ENCODE measurements at regions not wholly inside any gene's neighbourhood (a gene's known extent, or its start where the extent isn't known, plus 50 kb on each side); places are given as distances from the start of the nearest gene placed in this dataset.

DNA sequence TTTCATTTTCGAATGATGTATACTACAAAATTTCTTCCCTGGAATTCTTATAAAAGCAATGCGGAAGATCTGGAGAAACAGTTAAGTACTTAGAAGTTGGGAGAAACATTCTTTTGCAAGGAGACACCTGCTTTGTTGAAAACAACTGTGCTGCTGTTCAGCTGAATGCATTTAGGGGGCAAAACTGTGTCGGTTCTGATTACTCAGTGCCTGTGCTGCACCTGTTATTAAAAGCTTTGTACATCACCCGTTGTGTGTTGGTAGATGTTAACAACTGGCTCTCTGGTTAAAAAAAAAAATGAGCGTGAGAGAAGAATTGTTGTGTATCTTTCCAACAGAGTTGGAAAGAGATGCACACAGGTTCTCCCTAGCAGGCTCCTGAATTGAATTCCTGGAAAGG is 184.1 kb upstream of the HHIP start:
- TF ChIP-seq POLR2AphosphoS5 (IDR thresholded peaks at IDR 0.05; ENCODE audit: borderline replicate concordance, low read depth, low read length) (no peak), EZH2 (IDR thresholded peaks at IDR 0.05) (no peak)
